ENCODE measurements at regions not wholly inside any gene's neighbourhood (a gene's known extent, or its start where the extent isn't known, plus 50 kb on each side); places are given as distances from the start of the nearest gene placed in this dataset.

- TF ChIP-seq CTCF (IDR thresholded peaks at IDR 0.05; ENCODE audit: borderline replicate concordance, extremely low read depth, low read length, poor library complexity, severe bottlenecking) (no peak), EZH2 (IDR thresholded peaks at IDR 0.05; ENCODE audit: borderline replicate concordance, low read depth, low read length, severe bottlenecking) (no peak)
These were observed 54.0 kb upstream of the AKIRIN2 start for GRCh38 chr6:87755708-87756671.

Measured in DND-41 (cell line).